H1 (cell line): ENCODE measurements at regions not wholly inside any gene's neighbourhood (a gene's known extent, or its start where the extent isn't known, plus 50 kb on each side); places are given as distances from the start of the nearest gene placed in this dataset.

ENCODE experiments used
- ASH2L ChIP-seq: fragments of 200-600, 300-600 bp; sonication (generic); IDR thresholded peaks from one replicate; pipeline ENCODE4 v1.7.1; 2017; ENCODE audit warnings: low read length
- CHD7 ChIP-seq: fragments of 300-600 bp; sonication (generic); IDR thresholded peaks from 2 replicates; pipeline ENCODE4 v1.7.1; 2012; ENCODE audit warnings: low read length, moderate library complexity, mild to moderate bottlenecking, inconsistent platforms; ENCODE audit not compliant: insufficient replicate concordance
- TAF7 ChIP-seq: optimal IDR thresholded peaks from 2 replicates; pipeline ENCODE3; 2011; ENCODE audit warnings: low read depth, mild to moderate bottlenecking, inconsistent platforms, low read length, moderate library complexity, borderline replicate concordance

- TF ChIP-seq ASH2L: no peak
- TF ChIP-seq TAF7: no peak
- no peak for TF ChIP-seq CHD7
Observed at GRCh38 chr6:113248532-113248931, 608.6 kb upstream of the MARCKS start (continued).
